Adrenal gland (tissue), 5 donors: ENCODE measurements at regions not wholly inside any gene's neighbourhood (a gene's known extent, or its start where the extent isn't known, plus 50 kb on each side); places are given as distances from the start of the nearest gene placed in this dataset.

Experiments
- POLR2A ChIP-seq, 2 donors: fragments of 450-650 bp; IDR thresholded peaks; one replicate each; pipeline ENCODE4 v1.6.1; 2017; ENCODE audit warnings: antibody characterized with exemption in 2 of 2, mild to moderate bottlenecking in 2 of 2, moderate library complexity in 1 of 2
- TF ChIP-seq, protein P1 (sequence below), 6 experiments: fragments of 450-650 bp in 4 of 6; fragments of 200-600 bp in 2 of 6; sonication (generic) in 1 of 6; IDR thresholded peaks; 1 replicate in 5 of 6; 2 replicates in 1 of 6; pipeline versions ENCODE4 v1.5.1 to v1.8.0; 2016 to 2021; ENCODE audit warnings: antibody characterized with exemption in 6 of 6, mild to moderate bottlenecking in 2 of 6, moderate library complexity in 1 of 6
- donor health status: DM: no; HTN: no; CAD: no.

DNA sequence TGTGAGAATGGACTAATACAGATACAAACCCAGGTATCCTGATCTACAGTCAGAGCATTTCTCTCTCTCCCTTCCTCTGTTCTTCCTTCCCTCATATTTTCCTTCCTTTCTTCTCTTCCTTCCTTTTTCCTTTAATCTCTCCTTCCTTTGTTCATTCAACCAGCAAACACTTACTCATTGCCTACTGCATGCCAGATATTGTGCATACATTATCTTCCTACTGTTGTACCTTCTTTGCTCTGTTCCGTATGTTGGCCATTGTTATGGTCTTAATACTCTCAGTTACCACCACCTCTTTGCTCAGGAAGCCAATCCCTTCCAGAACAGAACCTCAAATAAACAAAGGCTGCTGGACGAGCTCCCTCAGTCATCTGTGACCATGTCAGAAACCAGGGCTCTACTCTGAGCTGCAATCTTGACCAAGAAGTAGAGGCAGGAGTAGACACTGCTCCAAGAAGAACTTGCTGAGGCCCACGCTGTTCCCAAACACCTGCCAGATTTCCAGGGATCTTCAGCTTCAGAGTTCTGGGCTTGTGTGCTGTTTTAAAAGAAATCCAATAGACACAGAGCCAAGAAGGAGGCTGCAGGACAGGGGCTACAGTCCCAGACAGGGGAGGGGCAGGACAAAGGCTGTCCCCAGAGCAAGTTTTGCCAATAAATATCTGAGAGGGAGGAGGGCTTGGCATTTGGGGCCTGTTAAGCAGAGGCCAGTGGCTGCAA lies 526.7 kb upstream of the TBX3 start:
- TF ChIP-seq, protein P1, sequence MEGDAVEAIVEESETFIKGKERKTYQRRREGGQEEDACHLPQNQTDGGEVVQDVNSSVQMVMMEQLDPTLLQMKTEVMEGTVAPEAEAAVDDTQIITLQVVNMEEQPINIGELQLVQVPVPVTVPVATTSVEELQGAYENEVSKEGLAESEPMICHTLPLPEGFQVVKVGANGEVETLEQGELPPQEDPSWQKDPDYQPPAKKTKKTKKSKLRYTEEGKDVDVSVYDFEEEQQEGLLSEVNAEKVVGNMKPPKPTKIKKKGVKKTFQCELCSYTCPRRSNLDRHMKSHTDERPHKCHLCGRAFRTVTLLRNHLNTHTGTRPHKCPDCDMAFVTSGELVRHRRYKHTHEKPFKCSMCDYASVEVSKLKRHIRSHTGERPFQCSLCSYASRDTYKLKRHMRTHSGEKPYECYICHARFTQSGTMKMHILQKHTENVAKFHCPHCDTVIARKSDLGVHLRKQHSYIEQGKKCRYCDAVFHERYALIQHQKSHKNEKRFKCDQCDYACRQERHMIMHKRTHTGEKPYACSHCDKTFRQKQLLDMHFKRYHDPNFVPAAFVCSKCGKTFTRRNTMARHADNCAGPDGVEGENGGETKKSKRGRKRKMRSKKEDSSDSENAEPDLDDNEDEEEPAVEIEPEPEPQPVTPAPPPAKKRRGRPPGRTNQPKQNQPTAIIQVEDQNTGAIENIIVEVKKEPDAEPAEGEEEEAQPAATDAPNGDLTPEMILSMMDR (IDR thresholded peaks at IDR 0.05), result no peak
- no peak for TF ChIP-seq POLR2A (IDR thresholded peaks at IDR 0.05)
